H1 (cell line): ENCODE measurements at regions not wholly inside any gene's neighbourhood (a gene's known extent, or its start where the extent isn't known, plus 50 kb on each side); places are given as distances from the start of the nearest gene placed in this dataset.

ENCODE experiments used
- CTCF ChIA-PET: fragments of 300-600 bp; sonication (Branson Sonifier 250); formaldehyde crosslinking; loops from one replicate; lab custom pipeline; 2021; ENCODE audit not compliant: partially characterized antibody; lab: Charles Lee
- POLR2A ChIA-PET: fragments of 300-600 bp; sonication (Branson Sonifier 250); formaldehyde crosslinking; loops from one replicate; lab custom pipeline; 2021; ENCODE audit warnings: inconsistent platforms; ENCODE audit not compliant: partially characterized antibody; lab: Charles Lee
- DNase-seq, 2 experiments: peaks; one replicate each; pipeline versions ENCODE4 v3.0.0 to v3.0.0-alpha.2; 2010 to 2022; ENCODE audit warnings: low spot score in 2 of 2, low read depth in 1 of 2, mixed read lengths in 1 of 2
- FAIRE-seq: peaks from 2 replicates; lab custom pipeline; 2011; peaks lifted over from hg19 to GRCh38; lab: Jason Lieb, UNC
- H2AFZ ChIP-seq: 2 replicates; pipeline ENCODE4 v1.8.1; 2012; ENCODE audit warnings: low read length, inconsistent platforms
- H2AK5ac ChIP-seq: 2 replicates; pipeline ENCODE4 v1.6.1; 2013; ENCODE audit warnings: low read depth, low read length
- H2BK120ac ChIP-seq: replicated peaks from 2 replicates; pipeline ENCODE3; 2013; ENCODE audit warnings: low read depth, low read length, inconsistent platforms
- H2BK12ac ChIP-seq: 2 replicates; pipeline ENCODE4 v1.6.1; 2013; ENCODE audit warnings: low read depth, low read length
- H2BK15ac ChIP-seq: 2 replicates; pipeline ENCODE4 v1.6.1; 2013; ENCODE audit warnings: low read length
- H2BK20ac ChIP-seq: 2 replicates; pipeline ENCODE4 v1.6.1; 2013; ENCODE audit warnings: low read length
- H2BK5ac ChIP-seq: 2 replicates; pipeline ENCODE4 v1.6.1; 2013; ENCODE audit warnings: low read depth, low read length
- H3K14ac ChIP-seq: 2 replicates; pipeline ENCODE4 v1.6.1; 2013; ENCODE audit warnings: inconsistent platforms; ENCODE audit not compliant: insufficient read length
- H3K18ac ChIP-seq: 2 replicates; pipeline ENCODE4 v1.6.1; 2013; ENCODE audit warnings: low read length; ENCODE audit errors: extremely low read depth
- H3K23ac ChIP-seq: 2 replicates; pipeline ENCODE4 v1.6.1; 2013; ENCODE audit warnings: inconsistent platforms; ENCODE audit not compliant: insufficient read length
- H3K23me2 ChIP-seq: 2 replicates; pipeline ENCODE4 v1.6.1; 2013; ENCODE audit warnings: low read depth, low read length
- H3K27ac ChIP-seq: 2 replicates; pipeline ENCODE4 v1.6.1; 2011; ENCODE audit warnings: low read depth, low read length, inconsistent platforms
- H3K27me3 ChIP-seq, 4 experiments: replicated peaks in 1 of 4; 1 replicate in 1 of 4; 2 replicates in 3 of 4; pipeline versions ENCODE4 v1.6.1 to v1.8.1; 2011 to 2013; ENCODE audit warnings: low read length in 3 of 4, mild to moderate bottlenecking in 3 of 4, inconsistent platforms in 2 of 4, mixed read lengths in 2 of 4, moderate library complexity in 1 of 4; ENCODE audit not compliant: control insufficient read depth in 3 of 4, insufficient read depth in 3 of 4; ENCODE audit errors: extremely low read depth in 1 of 4
- H3K36me3 ChIP-seq, 4 experiments: 2 replicates each; pipeline versions ENCODE4 v1.6.1 to v1.8.1; 2011 to 2013; ENCODE audit warnings: mild to moderate bottlenecking in 4 of 4, low read length in 3 of 4, moderate library complexity in 2 of 4, control low read depth in 1 of 4, inconsistent platforms in 1 of 4; ENCODE audit not compliant: insufficient read depth in 4 of 4, control insufficient read depth in 2 of 4
- H3K4ac ChIP-seq: replicated peaks from 2 replicates; pipeline ENCODE3; 2013; ENCODE audit warnings: low read length, low read depth, mixed read lengths, inconsistent platforms; ENCODE audit not compliant: insufficient read length
- H3K4me1 ChIP-seq, 4 experiments: replicated peaks in 1 of 4; 1 replicate in 1 of 4; 2 replicates in 3 of 4; pipeline versions ENCODE4 v1.6.1 to v1.8.1; 2011 to 2013; ENCODE audit warnings: low read length in 3 of 4, inconsistent platforms in 2 of 4, mixed read lengths in 1 of 4; ENCODE audit not compliant: insufficient read depth in 4 of 4, control insufficient read depth in 3 of 4
- H3K4me2 ChIP-seq, 2 experiments: 2 replicates each; pipeline versions ENCODE4 v1.6.1 to v1.8.1; 2011 to 2013; ENCODE audit warnings: low read depth in 2 of 2, low read length in 2 of 2, control low read depth in 1 of 2, inconsistent platforms in 1 of 2, mild to moderate bottlenecking in 1 of 2; ENCODE audit not compliant: insufficient read depth in 1 of 2
- H3K4me3 ChIP-seq, 4 experiments: fragments of 200-600, 300-600 bp in 1 of 4; sonication (generic), shearing (Covaris generic), sonication (Bioruptor Twin) in 1 of 4; 2 replicates each; pipeline versions ENCODE4 v1.5.1 to v1.8.1; 2011 to 2016; ENCODE audit warnings: low read length in 4 of 4, low read depth in 3 of 4, control low read depth in 2 of 4, inconsistent platforms in 2 of 4, mild to moderate bottlenecking in 2 of 4, mixed read lengths in 1 of 4, moderate library complexity in 1 of 4; ENCODE audit not compliant: insufficient read depth in 2 of 4; ENCODE audit errors: extremely low read depth in 1 of 4
- H3K56ac ChIP-seq: replicated peaks from 2 replicates; pipeline ENCODE3; 2013; ENCODE audit warnings: low read depth, mild to moderate bottlenecking, mixed read lengths, low read length, inconsistent platforms; ENCODE audit not compliant: insufficient read length
- H3K79me1 ChIP-seq: 2 replicates; pipeline ENCODE4 v1.6.1; 2013; ENCODE audit warnings: low read depth, low read length, control low read depth
- H3K79me2 ChIP-seq, 2 experiments: 2 replicates each; pipeline versions ENCODE4 v1.6.1 to v1.8.1; 2012 to 2013; ENCODE audit warnings: low read length in 2 of 2, mild to moderate bottlenecking in 2 of 2, inconsistent platforms in 1 of 2; ENCODE audit not compliant: insufficient read depth in 2 of 2, control insufficient read depth in 1 of 2
- H3K9ac ChIP-seq, 4 experiments: replicated peaks in 1 of 4; 1 replicate in 1 of 4; 2 replicates in 3 of 4; pipeline versions ENCODE4 v1.6.1 to v1.8.1; 2011 to 2013; ENCODE audit warnings: low read depth in 3 of 4, low read length in 3 of 4, control low read depth in 2 of 4, mild to moderate bottlenecking in 2 of 4, moderate library complexity in 2 of 4, inconsistent platforms in 1 of 4; ENCODE audit errors: extremely low read depth in 1 of 4
- H3K9me3 ChIP-seq, 2 experiments: 2 replicates each; pipeline versions ENCODE4 v1.6.1 to v1.8.1; 2012 to 2013; ENCODE audit warnings: mild to moderate bottlenecking in 2 of 2, moderate library complexity in 2 of 2, control low read depth in 1 of 2, inconsistent platforms in 1 of 2, low read depth in 1 of 2, low read length in 1 of 2, mixed read lengths in 1 of 2; ENCODE audit not compliant: insufficient read depth in 2 of 2
- H4K20me1 ChIP-seq, 2 experiments: replicated peaks in 1 of 2; 2 replicates each; pipeline versions ENCODE3 to v1.8.1; 2011 to 2013; ENCODE audit warnings: inconsistent platforms in 2 of 2, low read length in 2 of 2, mild to moderate bottlenecking in 1 of 2; ENCODE audit not compliant: insufficient read depth in 2 of 2, control insufficient read depth in 1 of 2
- H4K5ac ChIP-seq: 2 replicates; pipeline ENCODE4 v1.6.1; 2013; ENCODE audit warnings: low read length, low read depth, mixed read lengths, inconsistent platforms; ENCODE audit not compliant: insufficient read length
- H4K8ac ChIP-seq: 2 replicates; pipeline ENCODE4 v1.8.0; 2013; ENCODE audit warnings: mild to moderate bottlenecking, moderate library complexity, low read length, inconsistent platforms; ENCODE audit not compliant: insufficient read depth; ENCODE audit errors: extremely low read depth
- H4K91ac ChIP-seq: replicated peaks from 2 replicates; pipeline ENCODE3; 2013; ENCODE audit warnings: low read length, mixed read lengths, inconsistent platforms; ENCODE audit not compliant: insufficient read length
- EZH2 ChIP-seq: fragments of 200-600 bp; sonication (generic); IDR thresholded peaks from 2 replicates; pipeline ENCODE4 v1.7.1; 2012; ENCODE audit warnings: low read depth, mild to moderate bottlenecking, moderate library complexity, low read length, inconsistent platforms; ENCODE audit not compliant: severe bottlenecking
- WGBS, 2 experiments: shearing (Covaris generic) in 1 of 2; methylation state at CpG; one replicate each; pipeline versions ENCODE4 v1.1.6 to v1.1.7; 2013 to 2015; ENCODE audit warnings: low lambda C conversion rate in 2 of 2, mixed read lengths in 2 of 2, inconsistent platforms in 1 of 2, low coverage in 1 of 2, missing lambda C conversion rate in 1 of 2; ENCODE audit not compliant: insufficient replicate concordance in 2 of 2, insufficient coverage in 1 of 2, insufficient read length in 1 of 2; ENCODE audit errors: extremely low coverage in 1 of 2, missing lambda C conversion rate in 1 of 2; 5-methylcytosine and 5-hydroxymethylcytosine counted together

DNA sequence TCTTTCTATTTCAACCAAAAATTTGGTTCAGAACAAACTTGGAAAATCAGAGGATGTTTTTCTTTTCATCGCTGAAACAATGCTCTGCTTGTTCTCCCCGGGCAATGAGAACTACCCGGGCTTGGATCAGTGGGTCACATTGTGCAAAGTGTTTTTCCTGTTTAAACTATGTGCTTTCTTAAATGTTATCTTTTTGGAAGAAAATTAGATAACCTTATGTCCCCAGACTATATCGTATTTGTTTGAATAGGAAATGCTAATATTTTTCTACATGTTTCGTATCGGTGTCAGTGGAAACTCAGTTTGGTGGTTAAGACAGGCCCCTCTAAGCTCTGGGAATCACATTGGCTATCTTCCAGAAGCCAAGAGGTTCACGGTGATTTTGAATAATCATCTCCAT lies 319.5 kb upstream of the NFE2L3 start:
- no peak overlapping the region for H2BK20ac ChIP-seq
- no peak overlapping the region for H2AK5ac ChIP-seq
- H3K79me2 ChIP-seq: no peaks in the 10 kb centered on the region
- H3K14ac ChIP-seq: no peak overlapping the region
- no peak overlapping the region for H3K27ac ChIP-seq
- H4K8ac ChIP-seq: no peak overlapping the region
- peaks cover 3 to 10% (median 5%) of the 10 kb centered on the region in 4 experiments; a peak in 5 of 7 replicates for H3K4me1 ChIP-seq
- H3K9ac ChIP-seq: no peak overlapping the region
- H3K23ac ChIP-seq: no peak overlapping the region
- H3K4me2 ChIP-seq: 0 out of 4 replicates have a peak overlapping the region, but pooled peaks of 1 of the 2 experiments have one; percentile 20
- no peak overlapping the region for H4K5ac ChIP-seq
- FAIRE-seq (no peak), DNase-seq (no peak)
- no peak overlapping the region for H2BK12ac ChIP-seq
- no peak overlapping the region for H2BK120ac ChIP-seq
- ChIA-PET CTCF (interaction anchor here (2.6 kb wide), 1 partner anchor 12 kb away, joined by 15 read pairs; no protein-coding TSS in a partner anchor), POLR2A (no interaction called here)
- H3K23me2 ChIP-seq: no peaks in the 10 kb centered on the region
- no peak overlapping the region for H2BK15ac ChIP-seq
- no peak overlapping the region for H3K4me3 ChIP-seq
- no peak overlapping the region for H3K56ac ChIP-seq
- no peaks in the 10 kb centered on the region for H3K79me1 ChIP-seq
- no peak overlapping the region for H3K4ac ChIP-seq
- no peak overlapping the region for H2AFZ ChIP-seq
- H3K36me3 ChIP-seq: no peaks in the 10 kb centered on the region
- no peaks in the 10 kb centered on the region for H3K27me3 ChIP-seq
- H4K20me1 ChIP-seq: no peaks in the 10 kb centered on the region
- H2BK5ac ChIP-seq: no peak overlapping the region
- WGBS, 2 experiments: 93% methylated on average over 7 of the region's 7 CpGs; no CpG with 5 or more reads in 1 of the 2 experiments
- no peak overlapping the region for H4K91ac ChIP-seq
- H3K9me3 ChIP-seq: no peaks in the 10 kb centered on the region
- H3K18ac ChIP-seq: no peak overlapping the region
- TF ChIP-seq EZH2: no peak
